Tibial artery (tissue), 4 donors: ENCODE measurements at regions not wholly inside any gene's neighbourhood (a gene's known extent, or its start where the extent isn't known, plus 50 kb on each side); places are given as distances from the start of the nearest gene placed in this dataset.

Experiments
- DNase-seq, 2 donors: peaks; one replicate each; pipeline ENCODE4 v3.0.0-alpha.2; 2019
- H3K27ac ChIP-seq, 2 donors: fragments of 200-600 bp; sonication (generic) in 1 of 2; 1 replicate in 1 of 2; 2 replicates in 1 of 2; pipeline ENCODE4 v1.5.1; 2018 to 2019; ENCODE audit warnings: mild to moderate bottlenecking in 1 of 2
- H3K27me3 ChIP-seq, 2 donors: fragments of 200-600 bp; sonication (generic) in 1 of 2; one replicate each; pipeline versions ENCODE4 v1.5.1 to v1.6.0; 2016 to 2019
- H3K36me3 ChIP-seq, 3 donors: fragments of 200-600 bp; sonication (generic) in 2 of 3; one replicate each; pipeline ENCODE4 v1.5.1; 2016 to 2019; ENCODE audit warnings: mild to moderate bottlenecking in 2 of 3
- H3K4me1 ChIP-seq, 4 donors: fragments of 200-600 bp; sonication (generic) in 2 of 4; 1 replicate in 3 of 4; 2 replicates in 1 of 4; pipeline ENCODE4 v1.5.1; 2016 to 2019
- H3K4me3 ChIP-seq, 2 donors: fragments of 200-600 bp; sonication (generic) in 1 of 2; 1 replicate in 1 of 2; 2 replicates in 1 of 2; pipeline ENCODE4 v1.5.1; 2018 to 2019; ENCODE audit warnings: mild to moderate bottlenecking in 2 of 2
- H3K9me3 ChIP-seq, 3 donors: fragments of 200-600 bp; sonication (generic) in 1 of 3; one replicate each; pipeline ENCODE4 v1.5.1; 2016 to 2019
- CTCF ChIP-seq, 2 experiments: fragments of 200-600 bp in 1 of 2; fragments of 450-650 bp in 1 of 2; IDR thresholded peaks; one replicate each; pipeline ENCODE4 v1.5.1; 2017 to 2019; ENCODE audit warnings: antibody characterized with exemption in 2 of 2, mild to moderate bottlenecking in 1 of 2, moderate library complexity in 1 of 2
- intact Hi-C: fragments of 100-400 bp; cut with DNase I; formaldehyde crosslinking; loops from one replicate; pipeline ENCODE4 v1.15.0; 2023; ENCODE audit warnings: low total_unique reads

DNA sequence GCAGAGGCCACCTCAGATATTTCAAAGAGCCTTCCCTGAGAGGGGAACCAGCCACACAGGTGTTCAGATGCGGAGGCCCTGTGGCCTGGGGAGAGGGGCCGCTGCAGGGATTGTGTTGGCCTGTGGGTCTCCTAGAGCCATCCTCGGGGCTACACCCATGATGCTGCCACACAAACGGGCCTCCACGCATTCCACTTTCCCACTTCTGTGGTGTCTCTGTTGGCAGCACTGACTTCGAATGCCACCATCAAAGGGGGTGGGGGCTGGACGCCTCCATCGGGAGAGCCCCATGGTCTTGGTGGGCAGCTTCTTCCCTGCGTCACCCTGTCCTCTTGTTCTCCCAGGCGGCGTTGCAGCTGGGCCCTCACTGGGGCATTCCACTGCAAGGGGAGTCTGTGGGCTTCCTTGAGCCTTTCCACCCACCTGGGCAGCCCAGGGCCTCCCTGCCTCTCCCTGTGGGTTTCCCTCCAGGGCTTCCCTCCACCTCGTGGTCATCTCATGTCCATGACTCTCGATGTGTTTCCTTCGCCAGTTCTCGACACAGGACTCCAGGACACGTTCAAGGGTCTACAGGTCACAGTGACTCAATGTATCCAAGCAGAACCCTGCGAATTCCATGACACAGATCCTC lies 145.5 kb downstream of the ERMARD start:
- DNase-seq: no peak
- intact Hi-C loops: no loop called here
- no peak for TF ChIP-seq CTCF (IDR thresholded peaks at IDR 0.05)
- H3K36me3 ChIP-seq: no peaks in the 10 kb centered on the region
- H3K9me3 ChIP-seq: no peaks in the 10 kb centered on the region
- no peak overlapping the region for H3K4me3 ChIP-seq
- no peaks in the 10 kb centered on the region for H3K4me1 ChIP-seq
- no peak overlapping the region for H3K27ac ChIP-seq
- no peaks in the 10 kb centered on the region for H3K27me3 ChIP-seq

DNA sequence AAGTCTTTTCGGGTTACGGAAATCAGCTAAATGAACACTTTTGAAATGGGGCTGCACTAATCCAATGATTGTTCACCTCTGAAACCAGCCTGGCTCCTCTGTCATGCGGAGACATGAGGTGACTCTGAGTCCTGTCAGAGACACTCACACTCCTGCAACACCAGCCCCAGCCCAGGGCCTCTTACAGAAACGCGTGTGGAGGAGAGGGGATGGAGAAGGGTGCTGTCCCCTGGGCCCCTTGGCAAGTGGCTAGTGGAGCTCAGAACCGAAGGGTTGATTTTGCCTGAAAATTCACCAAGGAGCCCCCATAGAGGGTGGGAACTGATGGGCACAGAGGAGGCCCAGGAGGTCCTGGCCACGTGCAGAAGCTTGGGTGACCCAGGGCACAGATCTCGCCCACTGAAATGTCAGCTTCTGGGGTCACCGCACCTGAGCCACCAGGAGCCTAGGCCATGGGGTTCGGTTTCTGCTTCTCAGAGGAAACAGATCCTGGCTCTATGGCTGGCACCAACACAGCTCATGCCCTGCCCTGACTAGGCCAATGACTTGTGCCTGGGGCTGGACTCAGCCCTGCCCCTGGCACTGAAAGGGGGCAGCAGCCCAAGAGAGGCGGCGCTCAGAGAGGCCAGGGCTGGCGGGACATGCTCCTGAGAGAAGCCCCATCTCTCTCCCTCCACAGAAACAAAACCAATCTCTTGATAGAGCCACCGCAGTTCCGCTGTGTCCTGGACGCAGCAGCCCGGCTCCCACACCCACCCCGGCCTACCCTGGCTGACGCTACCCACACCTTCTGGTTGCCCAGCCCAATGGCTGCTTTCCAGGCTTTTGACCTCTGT lies 144.7 kb downstream of the ERMARD start:
- intact Hi-C loops: no loop called here
- Histone ChIP-seq H3K36me3 (no peaks in the 10 kb centered on the region), H3K4me3 (no peak overlapping the region), H3K4me1 (no peaks in the 10 kb centered on the region), H3K9me3 (no peaks in the 10 kb centered on the region), H3K27ac (no peak overlapping the region), H3K27me3 (no peaks in the 10 kb centered on the region)
- no peak for TF ChIP-seq CTCF (IDR thresholded peaks at IDR 0.05)
- DNase-seq: no peak

DNA sequence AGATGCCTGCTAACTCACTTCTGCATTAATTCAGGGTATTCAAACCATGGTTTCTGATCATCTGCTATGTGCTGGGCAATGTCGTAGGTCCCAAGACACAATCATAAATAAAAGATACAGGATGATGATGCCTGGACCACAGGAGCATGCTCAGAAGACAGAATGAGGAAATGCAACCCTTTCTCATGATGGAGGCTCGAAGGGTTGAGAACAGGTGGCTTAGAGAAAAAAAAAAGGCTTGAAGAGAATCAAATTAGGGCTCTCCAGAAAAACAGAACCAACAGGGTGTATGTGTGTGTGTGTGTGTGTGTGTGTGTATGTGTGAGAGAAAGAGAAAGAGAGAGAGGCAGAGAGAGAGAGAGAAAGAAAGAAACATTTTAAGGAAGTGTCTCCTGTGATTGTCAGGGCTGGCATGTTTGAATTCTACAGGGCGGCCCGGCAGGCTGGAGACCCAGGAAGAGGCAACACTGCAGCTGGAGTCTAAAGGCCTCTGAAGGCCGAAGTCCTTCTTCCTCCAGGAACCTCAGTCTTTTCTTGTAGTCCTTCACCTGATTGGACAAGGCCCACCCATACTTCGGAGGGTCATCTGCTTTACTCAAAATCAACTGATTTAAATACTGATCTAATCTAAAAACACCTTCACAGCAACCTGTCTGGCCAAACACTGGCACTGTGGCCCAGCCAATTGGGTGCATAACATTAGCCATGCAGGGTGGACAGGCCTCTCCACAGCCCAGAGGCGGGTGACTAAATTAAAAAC lies 143.8 kb downstream of the ERMARD start:
- Histone ChIP-seq H3K4me1 (no peaks in the 10 kb centered on the region), H3K4me3 (no peak overlapping the region), H3K27ac (no peak overlapping the region), H3K36me3 (no peaks in the 10 kb centered on the region), H3K9me3 (no peaks in the 10 kb centered on the region), H3K27me3 (no peaks in the 10 kb centered on the region)
- no peak for TF ChIP-seq CTCF (IDR thresholded peaks at IDR 0.05)
- intact Hi-C loops: no loop called here
- no peak for DNase-seq

DNA sequence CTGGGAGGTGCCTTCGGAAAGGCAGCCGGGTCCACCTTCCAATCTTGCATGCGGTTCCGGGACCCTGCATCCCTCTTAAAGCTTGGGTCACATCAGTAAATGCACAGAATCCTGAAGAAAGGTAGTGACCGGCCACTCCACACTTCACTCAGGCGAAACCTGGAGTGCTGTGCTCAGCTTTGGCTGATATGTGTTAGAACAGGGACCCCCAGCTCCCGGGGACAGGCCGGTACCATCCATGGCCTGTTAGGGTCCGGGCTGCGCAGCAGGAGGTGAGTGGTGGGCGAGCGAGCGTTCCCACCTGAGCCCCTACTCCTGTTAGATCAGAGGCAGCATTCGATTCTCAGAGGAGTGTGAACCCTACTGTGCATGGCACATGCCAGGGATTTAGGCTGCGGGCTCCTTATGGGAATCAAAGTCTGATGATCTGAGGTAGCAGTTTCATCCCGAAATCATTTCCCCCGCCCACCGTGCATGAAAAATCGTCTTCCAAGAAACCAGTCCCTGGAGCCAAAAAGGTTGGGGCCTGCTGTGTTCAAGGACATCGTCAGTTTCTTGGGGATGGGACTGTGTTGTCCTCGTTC lies 143.0 kb downstream of the ERMARD start:
- TF ChIP-seq CTCF (IDR thresholded peaks at IDR 0.05): no peak
- intact Hi-C loops: no loop called here
- DNase-seq: no peak

GRCh38 chr6:169893624-169894023 lies 142.2 kb downstream of the ERMARD start:
- Histone ChIP-seq H3K4me1 (no peaks in the 10 kb centered on the region), H3K4me3 (no peak overlapping the region), H3K9me3 (no peaks in the 10 kb centered on the region), H3K27ac (no peak overlapping the region), H3K36me3 (no peaks in the 10 kb centered on the region), H3K27me3 (peaks cover 0 to 9% of the 10 kb centered on the region in 2 donors)
- no peak for DNase-seq
- intact Hi-C loops: no loop called here
- no peak for TF ChIP-seq CTCF (IDR thresholded peaks at IDR 0.05)

More for the DNA sequence above, 143.0 kb downstream of the ERMARD start:
- no peaks in the 10 kb centered on the region for H3K9me3 ChIP-seq
- no peaks in the 10 kb centered on the region for H3K4me1 ChIP-seq
- H3K27me3 ChIP-seq: peaks cover 0 to 4% of the 10 kb centered on the region in 2 donors
- no peak overlapping the region for H3K27ac ChIP-seq
- H3K4me3 ChIP-seq: no peak overlapping the region
- H3K36me3 ChIP-seq: no peaks in the 10 kb centered on the region
